H1 (cell line): ENCODE measurements at regions not wholly inside any gene's neighbourhood (a gene's known extent, or its start where the extent isn't known, plus 50 kb on each side); places are given as distances from the start of the nearest gene placed in this dataset.

ENCODE experiments used
- TF ChIP-seq, protein P1 (sequence below), 3 experiments: IDR thresholded peaks; 1 replicate in 2 of 3; 2 replicates in 1 of 3; pipeline versions ENCODE4 v1.5.1 to v1.6.1; 2011; ENCODE audit warnings: low read length in 3 of 3, mild to moderate bottlenecking in 3 of 3, inconsistent platforms in 2 of 3, low read depth in 1 of 3, moderate library complexity in 1 of 3; ENCODE audit not compliant: insufficient read depth in 1 of 3; ENCODE audit errors: control extremely low read depth in 1 of 3

DNA sequence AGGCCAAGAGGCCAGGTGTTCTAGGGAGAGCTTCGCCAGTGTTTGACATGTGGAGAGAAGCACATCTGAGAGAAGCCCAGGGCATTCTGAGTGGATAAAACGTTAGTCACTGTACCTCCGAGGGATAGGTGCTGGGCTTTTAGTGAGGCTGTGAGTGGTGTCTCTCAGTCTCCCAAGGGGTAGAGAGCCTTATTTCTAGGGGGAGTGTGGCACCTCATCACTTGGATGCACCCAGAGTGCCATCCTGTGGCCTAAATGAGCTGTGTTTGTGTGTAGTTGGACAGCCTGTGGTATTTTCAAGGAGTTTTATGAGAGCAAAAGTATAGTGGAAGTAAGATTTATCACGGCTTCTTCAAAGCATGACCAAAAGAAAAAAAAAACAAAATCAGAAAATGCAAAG lies 1046.9 kb upstream of the WWC1 start (continued):
- TF ChIP-seq, protein P1, sequence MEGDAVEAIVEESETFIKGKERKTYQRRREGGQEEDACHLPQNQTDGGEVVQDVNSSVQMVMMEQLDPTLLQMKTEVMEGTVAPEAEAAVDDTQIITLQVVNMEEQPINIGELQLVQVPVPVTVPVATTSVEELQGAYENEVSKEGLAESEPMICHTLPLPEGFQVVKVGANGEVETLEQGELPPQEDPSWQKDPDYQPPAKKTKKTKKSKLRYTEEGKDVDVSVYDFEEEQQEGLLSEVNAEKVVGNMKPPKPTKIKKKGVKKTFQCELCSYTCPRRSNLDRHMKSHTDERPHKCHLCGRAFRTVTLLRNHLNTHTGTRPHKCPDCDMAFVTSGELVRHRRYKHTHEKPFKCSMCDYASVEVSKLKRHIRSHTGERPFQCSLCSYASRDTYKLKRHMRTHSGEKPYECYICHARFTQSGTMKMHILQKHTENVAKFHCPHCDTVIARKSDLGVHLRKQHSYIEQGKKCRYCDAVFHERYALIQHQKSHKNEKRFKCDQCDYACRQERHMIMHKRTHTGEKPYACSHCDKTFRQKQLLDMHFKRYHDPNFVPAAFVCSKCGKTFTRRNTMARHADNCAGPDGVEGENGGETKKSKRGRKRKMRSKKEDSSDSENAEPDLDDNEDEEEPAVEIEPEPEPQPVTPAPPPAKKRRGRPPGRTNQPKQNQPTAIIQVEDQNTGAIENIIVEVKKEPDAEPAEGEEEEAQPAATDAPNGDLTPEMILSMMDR (IDR thresholded peaks at IDR 0.05; ENCODE audit: control extremely low read depth in 1 of 3, insufficient read depth in 1 of 3, low read depth in 1 of 3, low read length in 3 of 3), result peak; percentile 52 to 81 (median 75)
